IMR-90 (cell line): ENCODE measurements at regions not wholly inside any gene's neighbourhood (a gene's known extent, or its start where the extent isn't known, plus 50 kb on each side); places are given as distances from the start of the nearest gene placed in this dataset.

Experiments used
- ATAC-seq: fragments of 200-7000 bp; cut with Tn5 transposase; 2 replicates; pipeline ENCODE4 v1.9.1; 2020; ENCODE audit warnings: low read depth, mild to moderate bottlenecking, moderate library complexity
- BruUV-seq: library from RNA; stranded (reverse); fragments of 400-500 nt; replicated peaks from 2 replicates; lab custom pipeline; 2021; lab: Mats Ljungman, UMichigan
- CTCF ChIA-PET: fragments of 300-600 bp; formaldehyde crosslinking; extraction: SDS; loops from one replicate; lab custom pipeline; 2021; ENCODE audit warnings: antibody characterized with exemption; lab: Yijun Ruan, JAX
- POLR2A ChIA-PET: fragments of 300-600 bp; sonication (Branson Sonifier 250); formaldehyde crosslinking; loops from one replicate; lab custom pipeline; 2022; ENCODE audit warnings: antibody characterized with exemption; ENCODE audit not compliant: unreplicated experiment; lab: Charles Lee
- DNase-seq: peaks from one replicate; pipeline ENCODE4 v3.0.0; 2013
- H2AFZ ChIP-seq: replicated peaks from 2 replicates; pipeline ENCODE3; 2013; ENCODE audit warnings: low read length, mild to moderate bottlenecking; ENCODE audit not compliant: poor library complexity
- H2AK5ac ChIP-seq: 2 replicates; pipeline ENCODE4 v1.6.1; 2013; ENCODE audit warnings: low read depth, low read length, inconsistent platforms
- H2AK9ac ChIP-seq: replicated peaks from 2 replicates; pipeline ENCODE3; 2013; ENCODE audit warnings: mild to moderate bottlenecking, low read depth, low read length, moderate library complexity; ENCODE audit not compliant: poor library complexity
- H2BK120ac ChIP-seq: 2 replicates; pipeline ENCODE4 v1.6.1; 2013; ENCODE audit warnings: low read depth, low read length, inconsistent platforms
- H2BK15ac ChIP-seq: 3 replicates; pipeline ENCODE4 v1.6.1; 2013; ENCODE audit warnings: low read depth, low read length, inconsistent platforms
- H2BK20ac ChIP-seq: 2 replicates; pipeline ENCODE4 v1.6.1; 2013; ENCODE audit warnings: low read depth, mild to moderate bottlenecking, inconsistent platforms, low read length, moderate library complexity
- H2BK5ac ChIP-seq: 2 replicates; pipeline ENCODE4 v1.6.1; 2013; ENCODE audit warnings: mild to moderate bottlenecking, low read depth, low read length, inconsistent platforms; ENCODE audit not compliant: poor library complexity, severe bottlenecking
- H3K14ac ChIP-seq: replicated peaks from 2 replicates; pipeline ENCODE4 v1.6.1; 2013; ENCODE audit warnings: low read depth, low read length, inconsistent platforms
- H3K18ac ChIP-seq: 2 replicates; pipeline ENCODE4 v1.6.1; 2013; ENCODE audit warnings: low read depth, low read length, control low read depth
- H3K23ac ChIP-seq: 2 replicates; pipeline ENCODE4 v1.6.1; 2013; ENCODE audit warnings: low read depth, low read length, inconsistent platforms
- H3K27ac ChIP-seq: 2 replicates; pipeline ENCODE4 v1.5.1; 2013; ENCODE audit warnings: mild to moderate bottlenecking, control low read depth, low read length; ENCODE audit not compliant: insufficient read depth
- H3K27me3 ChIP-seq: 2 replicates; pipeline ENCODE4 v1.6.1; 2013; ENCODE audit warnings: low read length; ENCODE audit not compliant: control insufficient read depth, insufficient read depth
- H3K36me3 ChIP-seq: 2 replicates; pipeline ENCODE4 v1.6.1; 2013; ENCODE audit warnings: low read length, mixed read lengths; ENCODE audit not compliant: control insufficient read depth, insufficient read depth
- H3K4ac ChIP-seq: 2 replicates; pipeline ENCODE4 v1.6.1; 2013; ENCODE audit warnings: low read depth, low read length, inconsistent platforms
- H3K4me1 ChIP-seq: 2 replicates; pipeline ENCODE4 v1.6.1; 2013; ENCODE audit warnings: low read length, mixed read lengths; ENCODE audit not compliant: control insufficient read depth, insufficient read depth
- H3K4me2 ChIP-seq: 2 replicates; pipeline ENCODE4 v1.6.1; 2013; ENCODE audit warnings: low read depth, mild to moderate bottlenecking, control low read depth, low read length, moderate library complexity
- H3K4me3 ChIP-seq: 2 replicates; pipeline ENCODE4 v1.5.1; 2013; ENCODE audit warnings: low read depth, mild to moderate bottlenecking, control low read depth, low read length, moderate library complexity; ENCODE audit not compliant: insufficient read depth
- H3K56ac ChIP-seq: 2 replicates; pipeline ENCODE4 v1.6.1; 2013; ENCODE audit warnings: low read length, inconsistent platforms; ENCODE audit not compliant: insufficient read depth; ENCODE audit errors: extremely low read depth
- H3K79me1 ChIP-seq, 2 experiments: 2 replicates each; pipeline ENCODE4 v1.6.1; 2013; ENCODE audit warnings: low read length in 2 of 2, inconsistent platforms in 1 of 2, low read depth in 1 of 2
- H3K9ac ChIP-seq: 2 replicates; pipeline ENCODE4 v1.6.1; 2013; ENCODE audit warnings: low read depth, low read length, control low read depth
- H3K9me1 ChIP-seq: 2 replicates; pipeline ENCODE4 v1.6.1; 2013; ENCODE audit warnings: low read length, inconsistent platforms; ENCODE audit not compliant: insufficient read depth
- H3K9me3 ChIP-seq: 2 replicates; pipeline ENCODE4 v1.6.1; 2013; ENCODE audit warnings: low read length; ENCODE audit not compliant: control insufficient read depth, insufficient read depth
- H4K20me1 ChIP-seq: 2 replicates; pipeline ENCODE4 v1.6.1; 2013; ENCODE audit warnings: low read length, inconsistent platforms; ENCODE audit not compliant: insufficient read depth
- H4K5ac ChIP-seq: 2 replicates; pipeline ENCODE4 v1.6.1; 2013; ENCODE audit warnings: mild to moderate bottlenecking, low read depth, low read length, control low read depth
- H4K8ac ChIP-seq, 2 experiments: 2 replicates each; pipeline ENCODE4 v1.6.1; 2013; ENCODE audit warnings: low read depth in 2 of 2, low read length in 2 of 2, control low read depth in 1 of 2, inconsistent platforms in 1 of 2
- H4K91ac ChIP-seq: 2 replicates; pipeline ENCODE4 v1.6.1; 2013; ENCODE audit warnings: low read depth, low read length, inconsistent platforms; ENCODE audit not compliant: insufficient read depth
- BHLHE40 ChIP-seq: fragments of 150-350 bp; IDR thresholded peaks from 2 replicates; pipeline ENCODE4 v1.6.1; 2016; ENCODE audit warnings: mild to moderate bottlenecking, low read depth, low read length
- CEBPB ChIP-seq: IDR thresholded peaks from 2 replicates; pipeline ENCODE4 v1.6.1; 2012; ENCODE audit warnings: low read depth, low read length, improper control_type of control experiment
- CHD1 ChIP-seq: IDR thresholded peaks from 2 replicates; pipeline ENCODE4 v1.6.1; 2012; ENCODE audit warnings: low read depth, low read length, improper control_type of control experiment
- MAZ ChIP-seq: IDR thresholded peaks from 2 replicates; pipeline ENCODE4 v1.6.1; 2012; ENCODE audit warnings: low read depth, mild to moderate bottlenecking, low read length, improper control_type of control experiment, moderate library complexity, borderline replicate concordance
- MXI1 ChIP-seq: IDR thresholded peaks from 2 replicates; pipeline ENCODE4 v1.6.1; 2012; ENCODE audit warnings: low read depth, mild to moderate bottlenecking, low read length, moderate library complexity, borderline replicate concordance
- NFE2L2 ChIP-seq: fragments of 150-350 bp; IDR thresholded peaks from 2 replicates; pipeline ENCODE4 v1.6.1; 2016; ENCODE audit warnings: low read depth, mild to moderate bottlenecking, low read length
- RAD21 ChIP-seq: IDR thresholded peaks from 2 replicates; pipeline ENCODE4 v1.6.1; 2012; ENCODE audit warnings: low read length, improper control_type of control experiment
- SMC3 ChIP-seq: fragments of 150-350 bp; IDR thresholded peaks from 2 replicates; pipeline ENCODE4 v1.6.1; 2016; ENCODE audit warnings: low read depth, mild to moderate bottlenecking, antibody characterized with exemption, low read length, moderate library complexity
- WGBS, 2 experiments: methylation state at CpG; one replicate each; pipeline versions ENCODE4 v1.1.5 to v1.1.7; 2013; ENCODE audit warnings: missing lambda C conversion rate in 2 of 2; ENCODE audit not compliant: insufficient read length in 1 of 2; ENCODE audit errors: extremely low coverage in 2 of 2; 5-methylcytosine and 5-hydroxymethylcytosine counted together
- dilution Hi-C: fragments of 300-500 bp; cut with HindIII; formaldehyde crosslinking; loops from one replicate; pipeline ENCODE4 v1.14.3; 2018; ENCODE audit warnings: low sequenced_read_pairs; ENCODE audit not compliant: unreplicated experiment
- in situ Hi-C: fragments of 300-500 bp; cut with MboI; formaldehyde crosslinking; loops from 3 replicates; pipeline ENCODE4 v1.14.3; 2019; ENCODE audit warnings: low sequenced_read_pairs, inconsistent platforms, mixed read lengths
- intact Hi-C: fragments of 100-400 bp; cut with micrococcal nuclease; formaldehyde crosslinking; loops from 2 replicates; pipeline ENCODE4 v1.10.0; 2022
- TF ChIP-seq, protein P1 (sequence below): fragments of 150-350 bp; IDR thresholded peaks from 2 replicates; pipeline ENCODE4 v1.6.1; 2016; ENCODE audit warnings: low read depth, mild to moderate bottlenecking, low read length, moderate library complexity, borderline replicate concordance
- TF ChIP-seq, protein P2 (sequence below): conservative IDR thresholded peaks from 2 replicates; pipeline ENCODE4 v1.5.1; 2012; ENCODE audit warnings: mild to moderate bottlenecking, low read depth, low read length, improper control_type of control experiment

DNA sequence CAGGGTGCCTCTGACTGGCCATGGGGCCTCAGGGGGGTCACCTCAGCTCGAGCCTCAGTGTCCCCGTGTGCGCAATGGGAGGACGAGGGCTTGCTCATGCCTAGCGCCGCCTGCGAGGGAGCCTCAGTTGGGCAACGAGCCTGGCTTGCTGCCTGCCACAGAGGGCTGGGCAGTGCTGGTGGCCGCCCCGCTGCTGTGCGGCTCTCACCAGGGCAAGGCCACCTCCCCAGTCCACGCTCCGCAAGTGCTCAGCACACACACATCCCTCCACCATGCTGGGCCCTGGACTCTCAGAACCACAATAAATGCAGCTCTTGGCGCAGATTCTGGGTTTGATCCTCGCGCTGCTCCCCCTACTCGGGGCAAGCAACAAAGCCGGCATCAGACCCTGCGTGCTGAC, 76.2 kb downstream of the ENGASE start:
- no peak overlapping the region for H2BK20ac ChIP-seq
- no peak overlapping the region for H4K8ac ChIP-seq
- WGBS, 2 experiments, result 64% methylated on average over 4 of the region's 19 CpGs; no CpG with 5 or more reads in 1 of the 2 experiments
- no peak overlapping the region for H4K91ac ChIP-seq
- no peaks in the 10 kb centered on the region for H3K36me3 ChIP-seq
- no peak overlapping the region for H2AK5ac ChIP-seq
- no peaks in the 10 kb centered on the region for H3K79me1 ChIP-seq
- ATAC-seq, result no peak
- H3K4me2 ChIP-seq, result no peak overlapping the region
- H3K4me3 ChIP-seq, result no peak overlapping the region
- no TSS peak for BruUV-seq
- no peak overlapping the region for H3K14ac ChIP-seq
- no peak overlapping the region for H2BK5ac ChIP-seq
- H4K5ac ChIP-seq, result no peak overlapping the region
- no peak overlapping the region for H2AFZ ChIP-seq
- H3K4ac ChIP-seq, result no peak overlapping the region
- H3K18ac ChIP-seq, result no peak overlapping the region
- H2BK120ac ChIP-seq, result no peak overlapping the region
- no peaks in the 10 kb centered on the region for H3K9me1 ChIP-seq
- no peak overlapping the region for H2AK9ac ChIP-seq
- dilution Hi-C loops (no loop called here), in situ Hi-C loops (no loop called here), intact Hi-C loops (no loop called here)
- H2BK15ac ChIP-seq, result no peak overlapping the region
- CTCF ChIA-PET, result no interaction called here
- TF ChIP-seq CEBPB (no peak), MXI1 (no peak), RAD21 (no peak), SMC3 (no peak), MAZ (no peak), CHD1 (no peak), BHLHE40 (no peak), NFE2L2 (no peak)
- TF ChIP-seq, protein P1, sequence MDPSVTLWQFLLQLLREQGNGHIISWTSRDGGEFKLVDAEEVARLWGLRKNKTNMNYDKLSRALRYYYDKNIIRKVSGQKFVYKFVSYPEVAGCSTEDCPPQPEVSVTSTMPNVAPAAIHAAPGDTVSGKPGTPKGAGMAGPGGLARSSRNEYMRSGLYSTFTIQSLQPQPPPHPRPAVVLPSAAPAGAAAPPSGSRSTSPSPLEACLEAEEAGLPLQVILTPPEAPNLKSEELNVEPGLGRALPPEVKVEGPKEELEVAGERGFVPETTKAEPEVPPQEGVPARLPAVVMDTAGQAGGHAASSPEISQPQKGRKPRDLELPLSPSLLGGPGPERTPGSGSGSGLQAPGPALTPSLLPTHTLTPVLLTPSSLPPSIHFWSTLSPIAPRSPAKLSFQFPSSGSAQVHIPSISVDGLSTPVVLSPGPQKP, result no peak
- TF ChIP-seq, protein P2, sequence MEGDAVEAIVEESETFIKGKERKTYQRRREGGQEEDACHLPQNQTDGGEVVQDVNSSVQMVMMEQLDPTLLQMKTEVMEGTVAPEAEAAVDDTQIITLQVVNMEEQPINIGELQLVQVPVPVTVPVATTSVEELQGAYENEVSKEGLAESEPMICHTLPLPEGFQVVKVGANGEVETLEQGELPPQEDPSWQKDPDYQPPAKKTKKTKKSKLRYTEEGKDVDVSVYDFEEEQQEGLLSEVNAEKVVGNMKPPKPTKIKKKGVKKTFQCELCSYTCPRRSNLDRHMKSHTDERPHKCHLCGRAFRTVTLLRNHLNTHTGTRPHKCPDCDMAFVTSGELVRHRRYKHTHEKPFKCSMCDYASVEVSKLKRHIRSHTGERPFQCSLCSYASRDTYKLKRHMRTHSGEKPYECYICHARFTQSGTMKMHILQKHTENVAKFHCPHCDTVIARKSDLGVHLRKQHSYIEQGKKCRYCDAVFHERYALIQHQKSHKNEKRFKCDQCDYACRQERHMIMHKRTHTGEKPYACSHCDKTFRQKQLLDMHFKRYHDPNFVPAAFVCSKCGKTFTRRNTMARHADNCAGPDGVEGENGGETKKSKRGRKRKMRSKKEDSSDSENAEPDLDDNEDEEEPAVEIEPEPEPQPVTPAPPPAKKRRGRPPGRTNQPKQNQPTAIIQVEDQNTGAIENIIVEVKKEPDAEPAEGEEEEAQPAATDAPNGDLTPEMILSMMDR, result no peak
- peaks cover 4% of the 10 kb centered on the region; the same call in 1 of the 2 replicates for H3K27me3 ChIP-seq
- no peak overlapping the region for H3K9ac ChIP-seq
- H3K27ac ChIP-seq, result no peak overlapping the region
- DNase-seq, result no peak
- H3K23ac ChIP-seq, result no peak overlapping the region
- POLR2A ChIA-PET, result no interaction called here
- H3K56ac ChIP-seq, result no peak overlapping the region
- no peaks in the 10 kb centered on the region for H4K20me1 ChIP-seq
- no peaks in the 10 kb centered on the region for H3K4me1 ChIP-seq
- H3K9me3 ChIP-seq, result no peaks in the 10 kb centered on the region
